ENCODE measurements at regions not wholly inside any gene's neighbourhood (a gene's known extent, or its start where the extent isn't known, plus 50 kb on each side); places are given as distances from the start of the nearest gene placed in this dataset.
A peak's percentile ranks its signal among the peaks of the same experiment; 100 is the strongest.

DNA sequence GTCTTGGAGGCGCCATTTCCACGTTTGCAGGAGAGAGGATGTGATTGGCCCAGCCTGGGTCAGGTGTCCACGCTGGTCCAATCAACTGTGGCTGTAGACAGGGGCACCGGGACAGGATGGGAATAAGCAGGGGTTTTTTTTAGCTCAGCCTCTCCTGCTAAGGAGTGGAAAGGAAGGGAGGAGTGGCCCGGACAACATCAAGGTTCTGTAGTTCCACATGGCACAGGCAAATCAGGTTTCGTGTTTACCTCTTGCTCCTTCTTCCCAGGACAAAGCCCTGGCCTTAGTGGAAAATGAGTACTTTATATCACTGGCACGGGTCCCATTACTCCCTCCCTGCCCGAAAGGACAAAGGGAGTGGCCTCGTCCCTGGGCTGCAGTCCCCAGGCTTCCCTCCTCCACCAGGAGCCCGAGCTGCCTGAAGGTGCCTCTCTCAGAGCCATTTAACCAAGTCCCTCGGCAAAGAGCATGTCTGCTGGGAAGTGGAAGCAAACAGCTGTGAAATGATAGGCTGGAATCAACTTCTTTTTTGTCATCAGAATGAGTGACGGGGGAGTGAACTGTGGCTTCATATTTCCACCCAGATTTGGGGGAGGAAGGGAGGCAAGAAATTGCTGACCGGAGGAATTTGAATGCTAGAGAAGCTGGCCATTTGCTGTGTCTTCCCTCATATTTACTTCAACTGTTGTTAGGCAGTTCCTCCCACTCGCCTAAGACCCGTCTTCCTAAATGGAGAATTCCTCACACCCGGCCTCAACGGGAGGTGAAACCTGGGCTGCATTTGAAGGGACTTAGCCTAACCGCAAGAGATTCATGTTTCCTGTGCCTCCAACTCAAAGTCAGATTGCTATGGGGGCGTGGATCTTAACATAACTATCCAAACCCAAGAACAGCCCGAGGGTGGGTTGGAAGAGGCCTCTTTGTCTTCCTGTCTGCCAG is 84.9 kb upstream of the SLC44A3 start:
- TF ChIP-seq, protein P1, sequence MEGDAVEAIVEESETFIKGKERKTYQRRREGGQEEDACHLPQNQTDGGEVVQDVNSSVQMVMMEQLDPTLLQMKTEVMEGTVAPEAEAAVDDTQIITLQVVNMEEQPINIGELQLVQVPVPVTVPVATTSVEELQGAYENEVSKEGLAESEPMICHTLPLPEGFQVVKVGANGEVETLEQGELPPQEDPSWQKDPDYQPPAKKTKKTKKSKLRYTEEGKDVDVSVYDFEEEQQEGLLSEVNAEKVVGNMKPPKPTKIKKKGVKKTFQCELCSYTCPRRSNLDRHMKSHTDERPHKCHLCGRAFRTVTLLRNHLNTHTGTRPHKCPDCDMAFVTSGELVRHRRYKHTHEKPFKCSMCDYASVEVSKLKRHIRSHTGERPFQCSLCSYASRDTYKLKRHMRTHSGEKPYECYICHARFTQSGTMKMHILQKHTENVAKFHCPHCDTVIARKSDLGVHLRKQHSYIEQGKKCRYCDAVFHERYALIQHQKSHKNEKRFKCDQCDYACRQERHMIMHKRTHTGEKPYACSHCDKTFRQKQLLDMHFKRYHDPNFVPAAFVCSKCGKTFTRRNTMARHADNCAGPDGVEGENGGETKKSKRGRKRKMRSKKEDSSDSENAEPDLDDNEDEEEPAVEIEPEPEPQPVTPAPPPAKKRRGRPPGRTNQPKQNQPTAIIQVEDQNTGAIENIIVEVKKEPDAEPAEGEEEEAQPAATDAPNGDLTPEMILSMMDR (IDR thresholded peaks at IDR 0.05; ENCODE audit: unreplicated experiment), result no peak
- Mint-ChIP-seq H3K4me3 (ENCODE audit: low read depth, unreplicated experiment) (no peak overlapping the region), H3K9me3 (ENCODE audit: low read depth, unreplicated experiment) (no peaks in the 10 kb centered on the region), H3K27ac (ENCODE audit: unreplicated experiment) (no peak overlapping the region), H3K4me1 (ENCODE audit: low read depth, unreplicated experiment) (peaks cover 52% of the 10 kb centered on the region), H3K27me3 (ENCODE audit: unreplicated experiment) (no peaks in the 10 kb centered on the region), H3K36me3 (ENCODE audit: insufficient read depth, unreplicated experiment) (peaks cover 9% of the 10 kb centered on the region)
- no TSS peak for BruUV-seq (replicated peaks)
- intact Hi-C loops (cut with micrococcal nuclease; ENCODE audit: unreplicated experiment), result no loop called here
- CTCF ChIA-PET, result no interaction called here
- no peak for DNase-seq

DNA sequence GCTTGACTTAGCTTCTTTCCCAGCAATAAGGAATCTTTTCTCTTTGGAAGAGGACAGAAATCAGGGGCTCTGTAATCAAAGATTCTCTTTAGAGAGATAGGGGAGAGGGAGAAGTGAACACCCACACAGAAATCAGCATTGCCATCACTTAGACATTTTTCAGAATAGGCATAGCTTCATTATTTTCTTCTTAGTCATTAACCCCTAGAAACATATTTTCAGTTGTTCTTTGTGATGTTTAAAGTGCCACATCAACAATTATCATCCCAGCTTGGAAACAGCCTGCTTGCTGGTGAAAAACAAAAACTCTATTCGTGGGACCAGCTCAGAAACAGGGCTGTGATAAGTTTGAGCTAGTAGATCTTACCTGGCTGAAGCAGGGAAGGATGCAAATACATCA is 88.3 kb upstream of the SLC44A3 start:
- H3K27me3 Mint-ChIP-seq (ENCODE audit: unreplicated experiment), result no peaks in the 10 kb centered on the region
- no peak for DNase-seq
- no TSS peak for BruUV-seq (replicated peaks)
- intact Hi-C loops (cut with micrococcal nuclease; ENCODE audit: unreplicated experiment), result no loop called here
- CTCF ChIA-PET, result no interaction called here
- H3K27ac Mint-ChIP-seq (ENCODE audit: unreplicated experiment), result no peak overlapping the region
- H3K36me3 Mint-ChIP-seq (ENCODE audit: insufficient read depth, unreplicated experiment), result peaks cover 12% of the 10 kb centered on the region
- H3K4me1 Mint-ChIP-seq (ENCODE audit: low read depth, unreplicated experiment), result peaks cover 60% of the 10 kb centered on the region
- no peaks in the 10 kb centered on the region for H3K9me3 Mint-ChIP-seq (ENCODE audit: low read depth, unreplicated experiment)
- no peak overlapping the region for H3K4me3 Mint-ChIP-seq (ENCODE audit: low read depth, unreplicated experiment)
- TF ChIP-seq, protein P1 (IDR thresholded peaks at IDR 0.05; ENCODE audit: unreplicated experiment), result no peak

DNA sequence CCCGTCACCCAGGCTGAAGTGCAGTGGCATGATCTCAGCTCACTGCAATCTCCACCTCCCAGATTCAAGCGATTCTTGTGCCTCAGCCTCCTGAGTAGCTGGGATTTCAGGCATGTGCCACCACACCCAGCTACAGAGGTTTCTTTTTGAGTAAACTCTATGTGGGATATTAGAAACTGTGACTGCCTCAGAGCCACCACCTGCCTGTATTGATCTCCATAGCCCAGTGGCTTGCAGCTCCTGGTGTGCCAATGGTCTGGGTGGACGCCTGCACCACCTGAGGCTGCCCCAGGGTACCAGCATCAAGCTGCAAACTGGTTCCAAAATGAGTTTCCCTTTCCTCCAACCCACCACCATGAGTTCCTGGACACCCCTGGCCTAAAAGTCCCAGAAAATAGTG is 89.7 kb upstream of the SLC44A3 start:
- H3K27ac Mint-ChIP-seq (ENCODE audit: unreplicated experiment), result peak overlapping the region; percentile 10
- intact Hi-C loops (cut with micrococcal nuclease; ENCODE audit: unreplicated experiment), result no loop called here
- no peak for DNase-seq
- no peaks in the 10 kb centered on the region for H3K9me3 Mint-ChIP-seq (ENCODE audit: low read depth, unreplicated experiment)
- CTCF ChIA-PET, result no interaction called here
- peaks cover 12% of the 10 kb centered on the region for H3K36me3 Mint-ChIP-seq (ENCODE audit: insufficient read depth, unreplicated experiment)
- no peaks in the 10 kb centered on the region for H3K27me3 Mint-ChIP-seq (ENCODE audit: unreplicated experiment)
- no TSS peak for BruUV-seq (replicated peaks)
- no peak overlapping the region for H3K4me3 Mint-ChIP-seq (ENCODE audit: low read depth, unreplicated experiment)
- TF ChIP-seq, protein P1 (IDR thresholded peaks at IDR 0.05; ENCODE audit: unreplicated experiment), result no peak
- peaks cover 64% of the 10 kb centered on the region for H3K4me1 Mint-ChIP-seq (ENCODE audit: low read depth, unreplicated experiment)

DNA sequence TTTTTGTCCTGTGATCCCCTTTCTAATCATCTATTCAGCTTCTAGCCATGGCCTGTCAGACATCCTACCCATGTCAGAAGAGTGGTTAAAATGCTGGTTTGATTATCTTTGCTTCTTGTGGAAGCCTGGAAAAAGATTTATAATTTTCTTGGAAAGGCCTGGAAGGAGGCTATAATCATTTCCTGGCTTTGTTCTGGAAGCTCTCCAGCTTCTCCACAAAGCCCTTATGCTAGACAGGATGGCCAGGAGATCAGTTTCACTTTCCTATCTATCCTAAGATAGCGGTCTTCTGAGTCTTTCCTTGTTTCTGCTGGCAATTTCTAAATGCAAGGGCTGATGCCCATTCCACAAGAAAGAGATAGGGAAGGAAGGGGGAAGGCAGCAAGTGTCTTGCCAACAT is 90.9 kb upstream of the SLC44A3 start:
- no TSS peak for BruUV-seq (replicated peaks)
- intact Hi-C loops (cut with micrococcal nuclease; ENCODE audit: unreplicated experiment), result loop anchor here (2.0 to 5.0 kb wide), 5 partner anchors 44 to 192 kb away; no protein-coding TSS in a partner anchor
- peaks cover 12% of the 10 kb centered on the region for H3K36me3 Mint-ChIP-seq (ENCODE audit: insufficient read depth, unreplicated experiment)
- H3K27ac Mint-ChIP-seq (ENCODE audit: unreplicated experiment), result peak overlapping the region; percentile 50
- no peak for DNase-seq
- TF ChIP-seq, protein P1 (IDR thresholded peaks at IDR 0.05; ENCODE audit: unreplicated experiment), result no peak
- peaks cover 2% of the 10 kb centered on the region for H3K9me3 Mint-ChIP-seq (ENCODE audit: low read depth, unreplicated experiment)
- no peaks in the 10 kb centered on the region for H3K27me3 Mint-ChIP-seq (ENCODE audit: unreplicated experiment)
- H3K4me1 Mint-ChIP-seq (ENCODE audit: low read depth, unreplicated experiment), result peaks cover 65% of the 10 kb centered on the region
- CTCF ChIA-PET, result no interaction called here
- H3K4me3 Mint-ChIP-seq (ENCODE audit: low read depth, unreplicated experiment), result no peak overlapping the region

Data from Calu3 (cell line).